IMR-90 (cell line): ENCODE measurements at regions not wholly inside any gene's neighbourhood (a gene's known extent, or its start where the extent isn't known, plus 50 kb on each side); places are given as distances from the start of the nearest gene placed in this dataset.
"Not testable (repeated sequence)": the region's sequence is repeated elsewhere in the genome, so short reads cannot be mapped to it uniquely, and the experiment has no call there.

Experiments used
- ATAC-seq: fragments of 200-7000 bp; cut with Tn5 transposase; 2 replicates; pipeline ENCODE4 v1.9.1; 2020; ENCODE audit warnings: low read depth, mild to moderate bottlenecking, moderate library complexity
- BruUV-seq: library from RNA; stranded (reverse); fragments of 400-500 nt; replicated peaks from 2 replicates; lab custom pipeline; 2021; lab: Mats Ljungman, UMichigan
- CTCF ChIA-PET: fragments of 300-600 bp; formaldehyde crosslinking; extraction: SDS; loops from one replicate; lab custom pipeline; 2021; ENCODE audit warnings: antibody characterized with exemption; lab: Yijun Ruan, JAX
- POLR2A ChIA-PET: fragments of 300-600 bp; sonication (Branson Sonifier 250); formaldehyde crosslinking; loops from one replicate; lab custom pipeline; 2022; ENCODE audit warnings: antibody characterized with exemption; ENCODE audit not compliant: unreplicated experiment; lab: Charles Lee
- DNase-seq: peaks from one replicate; pipeline ENCODE4 v3.0.0; 2013
- H2AFZ ChIP-seq: replicated peaks from 2 replicates; pipeline ENCODE3; 2013; ENCODE audit warnings: low read length, mild to moderate bottlenecking; ENCODE audit not compliant: poor library complexity
- H2AK5ac ChIP-seq: 2 replicates; pipeline ENCODE4 v1.6.1; 2013; ENCODE audit warnings: low read depth, low read length, inconsistent platforms
- H2AK9ac ChIP-seq: replicated peaks from 2 replicates; pipeline ENCODE3; 2013; ENCODE audit warnings: mild to moderate bottlenecking, low read depth, low read length, moderate library complexity; ENCODE audit not compliant: poor library complexity
- H2BK120ac ChIP-seq: 2 replicates; pipeline ENCODE4 v1.6.1; 2013; ENCODE audit warnings: low read depth, low read length, inconsistent platforms
- H2BK15ac ChIP-seq: 3 replicates; pipeline ENCODE4 v1.6.1; 2013; ENCODE audit warnings: low read depth, low read length, inconsistent platforms
- H2BK20ac ChIP-seq: 2 replicates; pipeline ENCODE4 v1.6.1; 2013; ENCODE audit warnings: low read depth, mild to moderate bottlenecking, inconsistent platforms, low read length, moderate library complexity
- H2BK5ac ChIP-seq: 2 replicates; pipeline ENCODE4 v1.6.1; 2013; ENCODE audit warnings: mild to moderate bottlenecking, low read depth, low read length, inconsistent platforms; ENCODE audit not compliant: poor library complexity, severe bottlenecking
- H3K14ac ChIP-seq: replicated peaks from 2 replicates; pipeline ENCODE4 v1.6.1; 2013; ENCODE audit warnings: low read depth, low read length, inconsistent platforms
- H3K18ac ChIP-seq: 2 replicates; pipeline ENCODE4 v1.6.1; 2013; ENCODE audit warnings: low read depth, low read length, control low read depth
- H3K23ac ChIP-seq: 2 replicates; pipeline ENCODE4 v1.6.1; 2013; ENCODE audit warnings: low read depth, low read length, inconsistent platforms
- H3K27ac ChIP-seq: 2 replicates; pipeline ENCODE4 v1.5.1; 2013; ENCODE audit warnings: mild to moderate bottlenecking, control low read depth, low read length; ENCODE audit not compliant: insufficient read depth
- H3K27me3 ChIP-seq: 2 replicates; pipeline ENCODE4 v1.6.1; 2013; ENCODE audit warnings: low read length; ENCODE audit not compliant: control insufficient read depth, insufficient read depth
- H3K36me3 ChIP-seq: 2 replicates; pipeline ENCODE4 v1.6.1; 2013; ENCODE audit warnings: low read length, mixed read lengths; ENCODE audit not compliant: control insufficient read depth, insufficient read depth
- H3K4ac ChIP-seq: 2 replicates; pipeline ENCODE4 v1.6.1; 2013; ENCODE audit warnings: low read depth, low read length, inconsistent platforms
- H3K4me1 ChIP-seq: 2 replicates; pipeline ENCODE4 v1.6.1; 2013; ENCODE audit warnings: low read length, mixed read lengths; ENCODE audit not compliant: control insufficient read depth, insufficient read depth
- H3K4me2 ChIP-seq: 2 replicates; pipeline ENCODE4 v1.6.1; 2013; ENCODE audit warnings: low read depth, mild to moderate bottlenecking, control low read depth, low read length, moderate library complexity
- H3K4me3 ChIP-seq: 2 replicates; pipeline ENCODE4 v1.5.1; 2013; ENCODE audit warnings: low read depth, mild to moderate bottlenecking, control low read depth, low read length, moderate library complexity; ENCODE audit not compliant: insufficient read depth
- H3K56ac ChIP-seq: 2 replicates; pipeline ENCODE4 v1.6.1; 2013; ENCODE audit warnings: low read length, inconsistent platforms; ENCODE audit not compliant: insufficient read depth; ENCODE audit errors: extremely low read depth
- H3K79me1 ChIP-seq, 2 experiments: 2 replicates each; pipeline ENCODE4 v1.6.1; 2013; ENCODE audit warnings: low read length in 2 of 2, inconsistent platforms in 1 of 2, low read depth in 1 of 2
- H3K9ac ChIP-seq: 2 replicates; pipeline ENCODE4 v1.6.1; 2013; ENCODE audit warnings: low read depth, low read length, control low read depth
- H3K9me1 ChIP-seq: 2 replicates; pipeline ENCODE4 v1.6.1; 2013; ENCODE audit warnings: low read length, inconsistent platforms; ENCODE audit not compliant: insufficient read depth
- H3K9me3 ChIP-seq: 2 replicates; pipeline ENCODE4 v1.6.1; 2013; ENCODE audit warnings: low read length; ENCODE audit not compliant: control insufficient read depth, insufficient read depth
- H4K20me1 ChIP-seq: 2 replicates; pipeline ENCODE4 v1.6.1; 2013; ENCODE audit warnings: low read length, inconsistent platforms; ENCODE audit not compliant: insufficient read depth
- H4K5ac ChIP-seq: 2 replicates; pipeline ENCODE4 v1.6.1; 2013; ENCODE audit warnings: mild to moderate bottlenecking, low read depth, low read length, control low read depth
- H4K8ac ChIP-seq, 2 experiments: 2 replicates each; pipeline ENCODE4 v1.6.1; 2013; ENCODE audit warnings: low read depth in 2 of 2, low read length in 2 of 2, control low read depth in 1 of 2, inconsistent platforms in 1 of 2
- H4K91ac ChIP-seq: 2 replicates; pipeline ENCODE4 v1.6.1; 2013; ENCODE audit warnings: low read depth, low read length, inconsistent platforms; ENCODE audit not compliant: insufficient read depth
- WGBS, 2 experiments: methylation state at CpG; one replicate each; pipeline versions ENCODE4 v1.1.5 to v1.1.7; 2013; ENCODE audit warnings: missing lambda C conversion rate in 2 of 2; ENCODE audit not compliant: insufficient read length in 1 of 2; ENCODE audit errors: extremely low coverage in 2 of 2; 5-methylcytosine and 5-hydroxymethylcytosine counted together
- dilution Hi-C: fragments of 300-500 bp; cut with HindIII; formaldehyde crosslinking; loops from one replicate; pipeline ENCODE4 v1.14.3; 2018; ENCODE audit warnings: low sequenced_read_pairs; ENCODE audit not compliant: unreplicated experiment
- in situ Hi-C: fragments of 300-500 bp; cut with MboI; formaldehyde crosslinking; loops from 3 replicates; pipeline ENCODE4 v1.14.3; 2019; ENCODE audit warnings: low sequenced_read_pairs, inconsistent platforms, mixed read lengths
- intact Hi-C: fragments of 100-400 bp; cut with micrococcal nuclease; formaldehyde crosslinking; loops from 2 replicates; pipeline ENCODE4 v1.10.0; 2022

DNA sequence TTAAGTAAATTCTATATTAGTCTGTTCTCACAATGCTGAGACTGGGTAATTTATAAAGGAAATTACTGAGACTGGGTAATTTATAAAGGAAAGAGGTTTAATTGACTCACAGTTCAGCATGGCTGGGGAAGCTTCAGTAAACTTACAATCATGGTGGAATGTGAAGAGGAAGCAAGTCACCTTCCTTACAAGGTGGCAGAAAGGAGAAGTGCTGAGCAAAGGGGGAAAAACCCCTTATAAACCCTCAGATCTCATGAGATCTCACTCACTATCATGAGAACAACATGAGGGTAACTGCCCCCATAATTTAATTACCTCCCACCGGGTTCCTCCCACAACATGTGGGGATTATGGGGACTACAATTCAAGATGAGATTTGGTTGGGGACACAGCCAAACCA lies 422.4 kb downstream of the TNS1 start:
- H4K5ac ChIP-seq, BruUV-seq, H3K79me1 ChIP-seq, H3K27ac ChIP-seq, H3K9me1 ChIP-seq, H2AK5ac ChIP-seq, H3K4me3 ChIP-seq, H4K20me1 ChIP-seq, H2BK20ac ChIP-seq, H3K4ac ChIP-seq, H3K9ac ChIP-seq, H3K9me3 ChIP-seq, H3K4me2 ChIP-seq, H3K56ac ChIP-seq, H2BK15ac ChIP-seq, DNase-seq, H2BK120ac ChIP-seq, H4K8ac ChIP-seq, H3K14ac ChIP-seq, in situ Hi-C loops, H3K18ac ChIP-seq, dilution Hi-C loops, intact Hi-C loops, H4K91ac ChIP-seq, CTCF ChIA-PET, H3K23ac ChIP-seq, H2AFZ ChIP-seq, H2BK5ac ChIP-seq, H3K4me1 ChIP-seq, POLR2A ChIA-PET, H2AK9ac ChIP-seq, H3K36me3 ChIP-seq, ATAC-seq: not testable (repeated sequence)
- no CpG with 5 or more reads among the region's 1 CpG for WGBS, 2 experiments
- peaks cover 20% of the 10 kb centered on the region for H3K27me3 ChIP-seq
